ENCODE measurements at regions not wholly inside any gene's neighbourhood (a gene's known extent, or its start where the extent isn't known, plus 50 kb on each side); places are given as distances from the start of the nearest gene placed in this dataset.

- in situ Hi-C loops (cut with MboI; ENCODE audit: low pct_ligation_motif_present in 1 of 4, low pct_unique_long_range_greater_than_20kb in 1 of 4, low sequenced_read_pairs in 3 of 4) (no loop called here), intact Hi-C loops (cut with DNase I; ENCODE audit: low total_unique reads) (no loop called here)
- no peaks in the 10 kb centered on the region for H3K4me1 ChIP-seq
- TF ChIP-seq EP300 (IDR thresholded peaks at IDR 0.05; ENCODE audit: low read depth) (no peak), POLR2A (IDR thresholded peaks at IDR 0.05) (no peak), POLR2AphosphoS5 (IDR thresholded peaks at IDR 0.05) (no peak)
- TF ChIP-seq, protein P1, sequence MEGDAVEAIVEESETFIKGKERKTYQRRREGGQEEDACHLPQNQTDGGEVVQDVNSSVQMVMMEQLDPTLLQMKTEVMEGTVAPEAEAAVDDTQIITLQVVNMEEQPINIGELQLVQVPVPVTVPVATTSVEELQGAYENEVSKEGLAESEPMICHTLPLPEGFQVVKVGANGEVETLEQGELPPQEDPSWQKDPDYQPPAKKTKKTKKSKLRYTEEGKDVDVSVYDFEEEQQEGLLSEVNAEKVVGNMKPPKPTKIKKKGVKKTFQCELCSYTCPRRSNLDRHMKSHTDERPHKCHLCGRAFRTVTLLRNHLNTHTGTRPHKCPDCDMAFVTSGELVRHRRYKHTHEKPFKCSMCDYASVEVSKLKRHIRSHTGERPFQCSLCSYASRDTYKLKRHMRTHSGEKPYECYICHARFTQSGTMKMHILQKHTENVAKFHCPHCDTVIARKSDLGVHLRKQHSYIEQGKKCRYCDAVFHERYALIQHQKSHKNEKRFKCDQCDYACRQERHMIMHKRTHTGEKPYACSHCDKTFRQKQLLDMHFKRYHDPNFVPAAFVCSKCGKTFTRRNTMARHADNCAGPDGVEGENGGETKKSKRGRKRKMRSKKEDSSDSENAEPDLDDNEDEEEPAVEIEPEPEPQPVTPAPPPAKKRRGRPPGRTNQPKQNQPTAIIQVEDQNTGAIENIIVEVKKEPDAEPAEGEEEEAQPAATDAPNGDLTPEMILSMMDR (IDR thresholded peaks at IDR 0.05), result no peak
- no peak for DNase-seq
- peaks cover 0 to 4% of the 10 kb centered on the region in 2 donors for H3K9me3 ChIP-seq
- 39 to 45% methylated on average over 3 to 4 of the region's 4 CpGs for WGBS, 2 donors (ENCODE audit: low coverage in 1 of 2)
- no peaks in the 10 kb centered on the region for H3K36me3 ChIP-seq
- H3K27ac ChIP-seq, result no peak overlapping the region
- no peaks in the 10 kb centered on the region for H3K27me3 ChIP-seq
- no peak overlapping the region for H3K4me3 ChIP-seq
These were observed 123.9 kb upstream of the SRD5A2 start for GRCh38 chr2:31704561-31705212.

GRCh38 chr2:31703253-31703652, 122.5 kb upstream of the SRD5A2 start:
- intact Hi-C loops (cut with DNase I; ENCODE audit: low total_unique reads) (no loop called here), in situ Hi-C loops (cut with MboI; ENCODE audit: low pct_ligation_motif_present in 1 of 4, low pct_unique_long_range_greater_than_20kb in 1 of 4, low sequenced_read_pairs in 3 of 4) (no loop called here)
- H3K27me3 ChIP-seq, result no peaks in the 10 kb centered on the region
- H3K36me3 ChIP-seq, result no peaks in the 10 kb centered on the region
- no peak for DNase-seq
- no peak overlapping the region for H3K27ac ChIP-seq
- peaks cover 11 to 16% of the 10 kb centered on the region in 2 donors for H3K9me3 ChIP-seq
- H3K4me3 ChIP-seq, result no peak overlapping the region
- no peaks in the 10 kb centered on the region for H3K4me1 ChIP-seq
- TF ChIP-seq, protein P1 (IDR thresholded peaks at IDR 0.05), result no peak
- TF ChIP-seq POLR2A (IDR thresholded peaks at IDR 0.05), result no peak

DNA sequence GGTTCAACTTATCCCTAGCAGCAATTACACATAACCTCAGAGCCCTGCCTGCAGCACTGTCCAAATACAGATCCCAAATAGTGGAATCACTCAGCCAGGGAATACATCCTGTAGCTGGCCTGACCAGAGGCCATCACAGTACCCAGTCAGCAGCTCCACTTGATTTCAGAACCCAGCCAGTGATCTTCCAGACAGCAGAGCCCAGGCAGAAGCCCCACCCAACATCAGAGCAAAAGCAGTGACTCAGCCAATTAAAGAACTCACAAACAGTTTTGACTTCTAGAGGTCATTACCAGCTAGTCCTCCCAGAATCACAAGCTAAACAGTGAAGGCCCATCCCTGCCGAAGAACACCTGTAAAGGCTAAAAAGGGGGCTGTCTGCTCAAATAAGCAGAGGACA, 118.0 kb upstream of the SRD5A2 start:
- no peak overlapping the region for H3K27ac ChIP-seq

DNA sequence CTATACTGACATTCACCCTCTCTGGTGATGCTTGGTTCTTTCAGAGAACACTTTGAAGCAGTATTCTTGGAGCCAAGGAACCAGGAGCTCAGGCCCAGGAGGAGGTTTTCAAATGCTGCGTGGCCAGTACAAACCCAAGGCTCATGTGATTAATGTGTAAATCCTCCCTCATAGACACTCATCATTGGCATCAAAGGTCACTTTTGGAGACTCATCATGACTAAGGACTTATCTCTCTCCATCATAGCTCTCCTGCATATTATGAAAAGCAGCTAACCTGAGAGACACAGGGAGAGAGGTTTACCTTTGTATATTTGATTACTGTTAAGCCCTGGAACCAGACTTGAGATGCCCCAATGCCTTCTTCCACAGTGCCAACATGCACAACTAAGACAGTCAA, 115.3 kb upstream of the SRD5A2 start:
- in situ Hi-C loops (cut with MboI; ENCODE audit: low pct_ligation_motif_present in 1 of 4, low pct_unique_long_range_greater_than_20kb in 1 of 4, low sequenced_read_pairs in 3 of 4), result no loop called here

More for the DNA sequence above, 118.0 kb upstream of the SRD5A2 start:
- intact Hi-C loops (cut with DNase I; ENCODE audit: low total_unique reads), result no loop called here
- DNase-seq, result no peak
- H3K36me3 ChIP-seq, result no peaks in the 10 kb centered on the region
- TF ChIP-seq POLR2AphosphoS5 (IDR thresholded peaks at IDR 0.05) (no peak), EP300 (IDR thresholded peaks at IDR 0.05; ENCODE audit: low read depth) (no peak), POLR2A (IDR thresholded peaks at IDR 0.05) (no peak)
- TF ChIP-seq, protein P1 (IDR thresholded peaks at IDR 0.05), result no peak
- in situ Hi-C loops (cut with MboI; ENCODE audit: low pct_ligation_motif_present in 1 of 4, low pct_unique_long_range_greater_than_20kb in 1 of 4, low sequenced_read_pairs in 3 of 4), result no loop called here
- no peaks in the 10 kb centered on the region for H3K4me1 ChIP-seq
- peaks cover 29 to 31% of the 10 kb centered on the region in 2 donors for H3K9me3 ChIP-seq
- 67 to 84% methylated on average over 1 of the region's 1 CpG for WGBS, 2 donors (ENCODE audit: low coverage in 1 of 2)
- H3K4me3 ChIP-seq, result no peak overlapping the region
- no peaks in the 10 kb centered on the region for H3K27me3 ChIP-seq

More for the DNA sequence above, 115.3 kb upstream of the SRD5A2 start:
- 100% methylated on average over 1 of the region's 1 CpG; no CpG with 5 or more reads in 1 of the 2 donors for WGBS, 2 donors (ENCODE audit: low coverage in 1 of 2)
- H3K27ac ChIP-seq, result no peak overlapping the region
- intact Hi-C loops (cut with DNase I; ENCODE audit: low total_unique reads), result no loop called here
- H3K36me3 ChIP-seq, result no peaks in the 10 kb centered on the region
- H3K4me1 ChIP-seq, result no peaks in the 10 kb centered on the region
- H3K4me3 ChIP-seq, result no peak overlapping the region
- no peaks in the 10 kb centered on the region for H3K27me3 ChIP-seq
- no peak for DNase-seq
- H3K9me3 ChIP-seq, result peaks cover 45 to 49% of the 10 kb centered on the region in 2 donors
- TF ChIP-seq POLR2AphosphoS5 (IDR thresholded peaks at IDR 0.05) (no peak), POLR2A (IDR thresholded peaks at IDR 0.05) (no peak), EP300 (IDR thresholded peaks at IDR 0.05; ENCODE audit: low read depth) (no peak)
- TF ChIP-seq, protein P1 (IDR thresholded peaks at IDR 0.05), result no peak

All from transverse colon (tissue), 4 donors.